ENCODE measurements at regions not wholly inside any gene's neighbourhood (a gene's known extent, or its start where the extent isn't known, plus 50 kb on each side); places are given as distances from the start of the nearest gene placed in this dataset.

DNA sequence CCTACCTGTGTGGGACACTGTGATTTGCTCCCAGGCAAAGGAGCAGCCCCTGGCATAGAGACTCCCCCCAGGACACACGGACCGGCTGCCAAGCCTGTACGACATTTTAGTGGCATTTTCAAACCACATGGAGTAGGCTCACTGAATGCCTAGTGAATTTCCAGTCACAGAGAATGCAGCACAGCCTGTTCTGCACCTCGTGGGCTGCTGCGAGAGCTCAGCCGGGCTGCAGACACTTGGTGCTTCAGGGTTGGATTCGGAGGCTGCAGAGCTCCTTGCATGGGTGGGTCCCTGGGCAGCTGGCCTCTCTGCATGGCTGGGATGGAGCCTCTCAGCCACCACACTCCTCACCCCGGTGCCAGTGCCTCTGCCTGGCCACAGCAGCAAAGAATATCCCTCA lies 51.2 kb upstream of the HNF1B start:
- TF ChIP-seq, protein P1, sequence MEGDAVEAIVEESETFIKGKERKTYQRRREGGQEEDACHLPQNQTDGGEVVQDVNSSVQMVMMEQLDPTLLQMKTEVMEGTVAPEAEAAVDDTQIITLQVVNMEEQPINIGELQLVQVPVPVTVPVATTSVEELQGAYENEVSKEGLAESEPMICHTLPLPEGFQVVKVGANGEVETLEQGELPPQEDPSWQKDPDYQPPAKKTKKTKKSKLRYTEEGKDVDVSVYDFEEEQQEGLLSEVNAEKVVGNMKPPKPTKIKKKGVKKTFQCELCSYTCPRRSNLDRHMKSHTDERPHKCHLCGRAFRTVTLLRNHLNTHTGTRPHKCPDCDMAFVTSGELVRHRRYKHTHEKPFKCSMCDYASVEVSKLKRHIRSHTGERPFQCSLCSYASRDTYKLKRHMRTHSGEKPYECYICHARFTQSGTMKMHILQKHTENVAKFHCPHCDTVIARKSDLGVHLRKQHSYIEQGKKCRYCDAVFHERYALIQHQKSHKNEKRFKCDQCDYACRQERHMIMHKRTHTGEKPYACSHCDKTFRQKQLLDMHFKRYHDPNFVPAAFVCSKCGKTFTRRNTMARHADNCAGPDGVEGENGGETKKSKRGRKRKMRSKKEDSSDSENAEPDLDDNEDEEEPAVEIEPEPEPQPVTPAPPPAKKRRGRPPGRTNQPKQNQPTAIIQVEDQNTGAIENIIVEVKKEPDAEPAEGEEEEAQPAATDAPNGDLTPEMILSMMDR (conservative IDR thresholded peaks at IDR 0.05; ENCODE audit: low read depth, low read length): no peak
- no peak for TF ChIP-seq EZH2 (IDR thresholded peaks at IDR 0.05; ENCODE audit: borderline replicate concordance, low read depth, low read length, poor library complexity, severe bottlenecking)

All from A673 (cell line).